NCI-H510A (cell line): ENCODE measurements at regions not wholly inside any gene's neighbourhood (a gene's known extent, or its start where the extent isn't known, plus 50 kb on each side); places are given as distances from the start of the nearest gene placed in this dataset.

Experiments
- DNase-seq: peaks from one replicate; lab custom pipeline; 2025; lab: John Stamatoyannopoulos, UW

DNA sequence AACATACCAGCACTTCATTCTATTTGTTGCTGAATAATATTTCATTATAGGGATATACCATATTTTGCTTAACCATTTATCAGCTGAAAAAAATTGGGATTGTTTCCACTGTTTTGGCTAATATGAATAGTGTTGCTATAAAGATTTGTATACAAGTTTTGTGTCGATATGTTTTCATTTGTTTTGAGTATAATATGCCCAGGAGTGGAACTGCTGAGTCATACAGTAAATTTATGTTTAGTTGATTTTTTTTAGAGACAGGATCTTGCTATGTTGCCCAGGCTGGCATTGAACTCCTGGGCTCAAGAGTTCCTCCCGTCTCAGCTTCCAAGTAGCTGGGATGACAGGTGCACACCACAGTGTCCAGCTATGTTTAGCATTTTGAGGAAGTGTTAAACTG, 131.5 kb upstream of the TMCC3 start:
- DNase-seq = no peak

DNA sequence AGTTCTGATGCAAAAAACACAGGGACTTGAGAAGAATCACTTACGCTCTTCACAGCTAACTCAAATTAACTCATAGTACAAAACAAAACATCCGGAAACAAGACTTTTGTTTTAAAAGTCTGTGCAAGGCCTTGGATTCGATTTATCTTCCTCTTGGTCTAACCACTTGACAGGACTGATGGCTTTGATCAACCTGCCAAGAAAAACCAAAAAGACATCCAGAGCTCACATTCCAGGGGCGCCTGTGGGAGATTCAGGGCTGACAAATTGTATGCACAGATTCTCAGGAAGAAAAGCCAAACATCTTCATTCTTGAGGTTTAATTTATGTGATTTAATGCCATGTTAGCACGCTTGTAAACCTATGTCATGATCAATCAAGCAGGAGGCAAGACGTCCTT, 129.1 kb upstream of the TMCC3 start:
- no peak for DNase-seq

DNA sequence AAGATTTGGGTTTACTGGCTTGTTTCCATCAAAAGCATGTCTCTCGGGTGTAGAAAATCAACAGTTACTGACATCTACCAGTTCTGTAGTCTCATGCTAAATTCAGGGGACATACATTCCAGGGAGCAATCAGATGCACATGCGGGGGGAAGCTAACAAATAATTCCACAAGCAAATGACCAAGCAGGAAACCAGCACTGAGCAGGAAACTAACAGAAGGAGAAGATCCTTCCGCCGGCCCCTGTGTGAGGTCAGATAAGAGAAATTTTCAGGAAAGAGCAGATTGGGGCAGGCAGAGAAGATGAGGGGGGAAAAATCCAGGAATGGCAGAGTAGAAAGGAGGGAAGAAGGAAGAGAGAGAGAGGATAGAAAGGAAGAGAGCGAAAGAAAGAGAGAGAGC, 127.6 kb upstream of the TMCC3 start:
- no peak for DNase-seq

DNA sequence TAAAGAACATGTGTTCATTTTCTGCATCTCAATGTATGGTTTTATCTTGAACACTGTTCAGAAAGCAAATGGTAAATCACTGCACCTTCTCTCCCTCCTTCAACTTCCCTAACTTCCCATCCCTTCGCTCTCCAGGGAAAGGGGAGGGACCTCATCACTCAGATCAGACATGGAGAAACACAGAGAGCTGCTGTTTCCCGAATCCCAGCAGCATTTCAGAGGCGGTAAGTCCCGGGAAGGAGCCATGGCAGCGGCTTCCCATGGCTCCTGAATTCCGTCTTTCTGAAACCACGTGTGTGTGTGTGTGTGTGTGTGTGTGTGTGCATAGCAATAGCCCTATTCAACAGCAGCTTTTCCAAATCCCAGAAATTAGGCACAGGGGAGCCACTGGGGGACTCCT, 125.4 kb upstream of the TMCC3 start:
- no peak for DNase-seq

DNA sequence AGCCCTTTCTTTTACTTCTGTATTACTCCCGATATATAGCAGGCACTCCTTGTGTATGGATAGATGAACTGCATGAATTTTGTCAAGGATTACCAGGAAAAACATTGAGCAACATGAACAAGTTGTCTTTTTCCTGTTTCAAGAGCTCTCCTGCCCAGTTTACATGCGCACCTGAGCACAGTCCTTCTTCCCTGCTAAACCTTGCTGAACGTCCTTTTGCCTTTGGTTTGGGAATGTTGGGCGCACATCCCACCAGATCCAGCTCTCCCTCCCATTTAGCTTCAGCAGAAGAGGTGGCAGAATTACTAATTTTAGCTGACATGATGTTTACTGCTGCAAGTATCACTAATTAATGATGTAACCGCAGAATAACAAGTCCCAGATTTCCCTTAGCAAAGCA, 121.4 kb upstream of the TMCC3 start:
- DNase-seq = no peak

DNA sequence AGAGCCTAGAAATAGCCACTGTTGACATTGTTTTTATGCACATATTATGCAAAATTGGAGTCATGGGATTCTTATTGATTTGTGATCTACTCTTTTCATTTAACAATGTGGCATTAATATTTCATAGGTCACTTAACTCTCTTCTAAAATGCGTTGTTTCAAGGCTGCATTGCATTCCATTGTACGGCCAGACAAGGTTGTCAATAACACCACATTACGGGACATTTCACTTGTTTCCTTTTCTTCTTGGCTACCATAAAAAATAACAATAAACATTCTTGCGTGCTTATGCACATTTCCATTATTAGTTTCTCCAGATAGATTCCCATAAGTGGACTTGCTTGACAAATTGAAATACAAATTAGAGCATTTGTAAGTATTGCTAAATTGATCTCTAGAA, 120.8 kb upstream of the TMCC3 start:
- DNase-seq = no peak

DNA sequence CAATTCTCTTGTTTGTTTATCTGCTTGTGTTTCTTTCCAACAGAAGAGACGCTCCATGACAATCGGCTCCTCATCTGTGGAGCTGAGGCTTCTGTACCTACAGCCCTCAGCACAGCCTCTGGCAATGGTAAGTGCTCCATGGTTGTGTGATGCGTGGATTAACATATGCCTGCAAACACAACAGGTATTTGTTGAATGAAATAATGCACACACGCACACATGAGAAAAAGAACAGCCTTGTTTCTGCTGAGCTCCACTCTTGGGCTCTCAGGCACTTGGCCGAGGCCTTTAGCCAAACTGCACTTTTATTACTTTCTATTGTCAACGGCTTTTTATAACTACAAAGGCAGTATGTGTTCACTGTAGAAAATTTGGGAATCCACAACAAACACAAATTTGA, 120.4 kb upstream of the TMCC3 start:
- DNase-seq = no peak

DNA sequence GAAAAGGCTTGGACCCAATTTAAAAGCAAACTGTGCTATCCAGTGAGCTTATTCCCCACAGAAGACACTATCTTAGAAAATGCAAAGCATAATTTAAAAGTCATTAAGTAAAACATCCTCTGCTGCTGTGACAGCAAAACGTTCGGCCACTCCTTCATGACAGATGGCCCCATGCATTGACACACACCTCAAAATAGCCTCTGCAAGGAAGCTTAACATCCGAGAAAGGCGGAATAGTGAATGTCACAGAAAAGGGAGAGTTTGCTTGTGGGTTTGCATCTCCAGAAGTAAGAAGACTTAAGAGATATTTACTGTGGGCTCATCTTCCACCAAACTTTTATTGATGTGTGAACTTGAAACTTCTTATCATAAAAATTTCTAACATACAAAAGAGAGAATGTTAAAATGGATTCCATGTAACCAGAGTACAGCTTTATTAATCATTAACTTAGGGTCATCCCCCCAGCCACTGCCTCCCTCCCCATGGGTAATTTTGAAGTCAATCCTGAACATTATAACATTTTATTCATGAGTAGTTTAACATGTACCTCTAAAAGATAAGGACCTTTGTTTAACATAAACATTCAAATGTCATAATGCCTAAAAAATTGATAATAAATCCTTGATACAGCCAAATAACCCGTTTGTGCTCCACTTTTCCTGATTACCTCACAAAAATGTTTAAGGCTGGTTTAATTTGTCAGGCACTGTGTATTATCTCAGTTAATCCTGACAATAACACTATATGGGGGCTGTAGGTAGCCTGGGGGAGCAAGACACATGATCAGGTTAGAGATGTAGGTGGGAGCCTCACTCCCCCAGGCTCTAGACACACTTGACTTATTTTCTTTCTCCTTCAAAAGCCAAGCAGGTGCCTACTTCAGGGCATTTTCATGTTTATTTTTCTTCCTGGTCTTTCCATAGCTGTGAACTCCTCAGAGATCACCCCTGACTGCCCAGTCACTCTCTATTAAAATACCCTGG, 119.7 kb upstream of the TMCC3 start:
- DNase-seq = no peak

DNA sequence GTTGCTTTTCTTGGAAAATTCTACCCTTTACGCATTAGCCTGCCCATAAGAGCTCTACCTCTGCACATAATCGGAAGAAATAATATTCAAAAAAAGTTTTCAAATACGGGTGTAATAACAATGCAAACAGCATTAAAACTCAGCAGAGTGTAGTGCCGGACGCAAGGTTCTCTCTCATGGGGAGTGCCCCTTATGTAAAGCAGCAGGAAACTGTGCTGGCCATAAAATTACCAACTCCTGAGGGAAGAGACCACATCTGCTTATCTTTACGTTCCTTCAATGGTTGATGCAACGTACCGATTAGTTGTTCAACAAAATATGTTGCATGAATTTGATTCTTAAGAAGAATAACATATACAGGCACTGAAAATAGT, 118.7 kb upstream of the TMCC3 start:
- DNase-seq = no peak

DNA sequence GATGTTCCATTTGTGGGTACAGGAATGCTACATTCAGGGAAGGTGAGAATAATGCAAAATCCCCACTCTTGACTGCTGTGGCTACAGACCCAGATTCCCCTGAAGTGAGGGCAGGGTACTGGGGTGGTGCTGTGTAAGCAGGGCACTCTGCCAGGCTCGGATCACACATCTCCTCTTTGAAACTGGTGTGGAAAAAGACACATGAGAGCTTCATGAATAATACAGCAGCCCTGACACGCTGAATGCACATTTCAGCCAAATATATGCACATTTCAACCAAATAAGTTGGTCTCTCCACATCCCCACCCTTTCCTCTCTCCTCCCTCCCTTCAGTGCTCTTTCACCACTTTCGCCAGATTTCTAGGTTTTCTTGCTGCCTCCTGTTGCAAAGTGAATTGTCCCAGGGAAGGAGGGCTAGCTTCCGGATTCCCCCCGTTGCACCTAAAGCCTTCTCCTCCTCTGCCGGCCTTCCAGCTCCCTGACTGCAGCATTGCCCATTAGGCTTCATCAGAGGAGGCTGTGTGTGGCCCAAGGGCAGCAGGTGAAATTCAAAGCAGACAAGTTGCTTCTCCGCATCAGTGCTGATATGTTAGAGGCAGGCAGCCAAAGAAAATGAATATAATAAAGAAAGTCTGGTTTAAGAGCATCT, 118.2 kb upstream of the TMCC3 start:
- DNase-seq = no peak

DNA sequence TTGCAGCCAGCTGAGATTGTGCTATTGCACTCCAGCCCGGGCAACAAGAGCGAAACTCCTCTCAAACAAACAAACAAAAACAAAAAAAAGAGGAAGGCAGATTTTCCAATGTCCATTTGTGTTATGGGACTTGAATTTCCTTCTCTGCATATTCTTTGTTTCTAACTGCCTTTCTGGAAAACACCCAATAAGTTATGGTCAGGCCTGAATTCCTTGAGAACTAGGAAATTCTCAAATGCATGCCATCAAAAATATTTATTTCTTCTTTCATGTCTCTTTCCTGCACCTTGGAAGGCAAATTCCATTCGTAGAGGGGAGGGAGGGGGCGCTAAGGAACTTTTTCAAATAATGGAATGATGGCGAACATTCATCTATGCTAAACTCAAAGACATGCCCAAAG, 117.6 kb upstream of the TMCC3 start:
- DNase-seq = no peak

DNA sequence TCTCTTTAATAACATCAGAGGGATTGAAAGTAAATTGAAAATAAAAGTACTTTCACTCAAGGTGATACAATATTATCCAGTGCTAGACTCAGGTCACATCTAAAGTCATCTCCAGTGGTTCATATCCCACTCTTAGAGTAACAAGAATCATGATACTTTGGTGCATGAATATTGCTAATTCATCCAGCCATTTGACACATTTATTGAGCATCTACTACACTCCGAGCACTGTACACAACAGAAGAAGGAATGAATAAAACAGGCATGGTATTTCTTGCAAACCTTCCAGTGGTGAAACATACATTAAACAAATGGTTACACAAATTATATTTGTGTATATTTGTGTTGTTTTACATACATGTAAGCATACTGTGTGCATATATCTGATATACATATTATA, 116.0 kb upstream of the TMCC3 start:
- DNase-seq = no peak

DNA sequence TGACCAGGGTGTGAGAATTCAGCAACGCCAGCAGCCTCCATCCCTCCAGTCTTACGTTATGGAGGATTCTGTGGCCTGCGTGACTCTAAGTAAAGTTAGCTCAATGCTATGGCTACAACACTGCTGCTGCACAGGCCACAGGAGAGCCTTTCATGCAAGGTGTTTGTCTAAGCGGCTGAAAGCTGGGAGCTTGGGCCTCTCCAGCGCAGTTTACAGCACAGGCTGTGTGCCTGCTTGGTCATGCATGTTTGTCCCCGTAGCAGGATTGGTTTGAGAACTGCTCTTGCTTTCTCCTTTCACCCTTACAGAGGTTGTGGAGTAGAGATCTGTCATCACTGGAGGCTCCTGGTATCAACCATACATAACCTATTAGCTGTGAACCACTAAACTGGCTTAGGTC, 113.1 kb upstream of the TMCC3 start:
- DNase-seq = no peak

DNA sequence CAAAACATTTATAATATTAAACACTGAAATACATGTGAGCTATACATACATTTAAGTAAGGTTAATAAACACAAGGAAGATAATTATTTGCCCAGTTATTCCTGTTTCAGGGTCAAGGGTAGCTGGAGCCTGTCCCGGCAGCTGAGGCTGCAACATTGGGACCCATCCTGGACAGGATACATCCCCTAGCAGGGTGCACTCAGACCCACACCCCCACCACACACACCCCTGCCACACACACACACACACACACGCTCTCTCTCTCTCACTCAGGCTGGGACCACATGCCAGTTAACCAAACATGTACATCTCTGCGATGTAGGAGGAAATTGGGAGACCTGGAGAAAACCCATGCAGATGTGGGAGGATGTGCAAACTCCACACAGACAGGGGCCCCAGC, 112.6 kb upstream of the TMCC3 start:
- DNase-seq = no peak

DNA sequence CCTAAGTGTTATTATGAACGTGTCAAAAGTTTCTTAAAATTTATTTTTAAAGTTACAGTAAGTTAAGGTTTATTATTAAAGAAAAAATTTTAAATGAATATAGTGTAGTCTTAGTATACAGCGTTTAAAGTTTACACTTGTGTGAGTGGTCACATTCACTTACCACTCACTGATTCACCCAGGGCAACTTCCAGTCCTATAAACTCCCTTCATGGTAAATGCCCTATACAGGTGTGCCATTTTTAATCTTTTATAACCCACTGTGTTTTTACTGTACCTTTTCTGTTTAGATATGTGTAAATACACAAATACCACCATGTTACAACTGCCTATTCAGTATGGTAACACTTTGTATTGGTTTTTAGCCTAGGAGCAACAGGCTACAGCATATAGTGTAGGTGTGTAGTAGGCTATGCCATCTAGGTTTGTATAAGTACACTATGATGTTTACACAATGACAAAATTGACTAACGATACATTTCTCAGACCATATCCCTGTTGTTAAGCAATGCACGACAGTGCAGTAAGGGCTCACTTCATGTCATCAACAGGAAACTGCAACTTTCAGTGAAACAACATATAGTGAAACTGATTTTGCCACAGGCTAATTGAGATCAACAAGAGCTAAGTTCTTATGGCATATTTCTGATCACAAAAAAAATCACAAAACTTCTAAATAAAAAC, 112.0 kb upstream of the TMCC3 start:
- no peak for DNase-seq

DNA sequence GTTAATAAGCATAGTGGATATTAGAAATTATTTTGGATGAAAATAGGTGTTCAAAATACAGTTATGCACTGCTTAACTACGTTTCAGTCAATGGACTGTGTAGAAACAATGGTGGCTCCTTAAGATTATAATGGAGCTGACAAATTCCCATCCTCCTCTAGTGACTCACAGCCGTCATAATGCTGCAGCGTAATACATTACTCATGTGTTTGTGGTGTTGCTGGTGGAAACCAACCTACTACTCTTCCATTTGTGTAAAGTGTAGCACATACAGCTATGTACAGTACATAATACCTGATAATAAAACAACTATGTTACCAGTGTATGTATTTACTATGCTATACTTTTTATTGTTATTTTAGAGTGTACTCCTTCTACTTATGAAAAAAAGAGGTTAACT, 111.2 kb upstream of the TMCC3 start:
- no peak for DNase-seq

DNA sequence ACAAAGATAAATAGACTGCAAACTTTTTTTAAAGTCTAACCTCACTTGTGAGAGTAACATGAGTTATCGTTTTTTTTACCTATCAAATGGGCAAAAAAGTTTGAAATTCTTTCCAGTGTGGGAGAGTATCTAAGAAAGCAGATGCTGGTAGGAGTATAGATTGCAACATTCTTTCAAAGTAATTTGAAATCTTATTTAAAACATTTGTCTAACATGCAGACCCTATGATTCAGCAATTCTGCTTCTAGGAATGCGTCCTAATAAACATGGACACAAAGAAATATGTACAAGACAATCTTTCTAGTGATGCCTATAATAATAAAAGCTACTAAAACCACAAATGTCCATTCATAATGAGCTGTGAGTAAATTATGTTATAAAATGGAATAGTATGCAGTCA, 110.4 kb upstream of the TMCC3 start:
- no peak for DNase-seq

DNA sequence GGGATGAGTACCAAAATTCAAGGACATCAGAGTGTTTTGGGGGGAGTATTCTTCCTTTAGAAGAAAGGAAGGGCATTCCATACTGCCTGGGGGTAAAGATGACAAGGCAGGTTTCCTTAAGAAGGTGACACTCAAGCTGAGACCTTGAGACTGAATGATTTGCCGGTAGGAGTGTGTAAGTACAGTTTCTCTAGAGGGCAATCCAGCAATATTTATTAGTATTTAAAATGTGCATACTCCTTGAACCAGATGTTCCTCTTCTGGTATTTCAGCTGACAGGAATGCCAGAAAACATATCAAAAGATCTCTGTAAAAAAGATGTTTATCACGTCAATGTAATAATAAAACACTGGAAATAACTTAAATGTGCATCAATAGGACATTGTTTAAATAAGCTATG, 106.4 kb upstream of the TMCC3 start:
- DNase-seq = no peak

DNA sequence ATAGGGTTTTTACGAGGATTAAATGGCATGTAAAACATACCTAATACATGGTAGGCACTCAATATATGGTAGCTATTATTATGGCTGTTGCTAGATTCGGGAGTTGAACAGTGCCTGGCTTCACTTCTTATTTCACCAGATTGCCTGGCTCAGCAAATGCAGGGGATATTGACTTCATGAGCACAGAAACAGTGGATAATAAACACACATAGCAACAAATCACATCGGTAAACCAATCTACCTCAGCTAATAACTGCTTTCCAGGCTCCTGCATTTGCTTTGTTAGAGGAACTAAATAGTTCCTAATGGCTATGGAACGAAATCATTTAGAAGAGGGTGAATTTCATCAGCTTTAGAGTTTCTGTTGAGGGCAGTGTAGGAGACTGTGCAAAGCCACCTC, 105.2 kb upstream of the TMCC3 start:
- DNase-seq = no peak

DNA sequence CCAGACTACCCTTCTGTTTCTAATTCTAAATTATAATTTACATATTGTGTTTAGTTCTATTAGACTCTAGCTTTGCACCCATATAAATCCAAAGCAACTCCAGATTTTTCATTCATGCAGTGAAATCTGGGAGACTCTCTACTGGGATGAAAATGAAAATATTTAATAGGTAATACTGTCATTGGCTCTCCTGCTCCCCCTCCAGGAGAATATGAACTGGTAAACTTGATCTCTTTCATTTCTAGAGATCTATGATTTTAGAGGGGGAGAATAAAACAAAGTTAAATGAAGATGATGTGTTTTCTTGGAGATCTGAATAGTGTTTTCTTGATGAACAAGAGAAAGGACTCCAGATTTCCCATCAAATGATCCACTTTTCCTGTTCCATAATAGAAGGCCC, 104.3 kb upstream of the TMCC3 start:
- no peak for DNase-seq

DNA sequence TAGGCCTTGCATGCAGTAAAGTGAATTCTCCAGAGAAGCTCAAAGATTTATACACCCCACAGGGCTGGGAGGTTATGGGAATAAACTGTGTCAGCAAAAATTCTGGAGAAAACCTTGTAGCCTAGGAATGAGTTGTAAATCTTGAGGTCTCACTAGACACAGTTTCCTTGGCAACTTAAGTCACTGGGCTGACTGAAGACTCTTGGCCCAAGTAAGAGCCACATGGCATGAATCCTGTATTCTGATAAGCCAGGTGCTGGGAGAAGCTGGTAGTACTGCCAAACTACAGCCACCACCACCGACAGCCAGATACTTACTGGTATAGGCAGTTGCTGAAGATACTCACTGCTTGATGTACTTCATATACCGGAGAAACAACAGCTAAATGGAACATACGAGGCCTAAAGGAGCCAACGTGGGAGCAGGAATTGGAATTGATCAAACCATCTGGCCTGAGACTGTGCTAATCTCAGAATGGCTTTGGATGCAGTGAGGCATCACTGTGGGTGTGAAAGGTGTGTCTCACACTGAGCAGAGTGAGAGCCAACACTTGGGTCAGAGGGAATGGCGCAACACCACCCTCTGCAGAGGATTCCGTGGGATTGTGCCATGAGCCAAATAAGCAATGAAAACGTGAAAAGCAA, 102.8 kb upstream of the TMCC3 start:
- DNase-seq = no peak

DNA sequence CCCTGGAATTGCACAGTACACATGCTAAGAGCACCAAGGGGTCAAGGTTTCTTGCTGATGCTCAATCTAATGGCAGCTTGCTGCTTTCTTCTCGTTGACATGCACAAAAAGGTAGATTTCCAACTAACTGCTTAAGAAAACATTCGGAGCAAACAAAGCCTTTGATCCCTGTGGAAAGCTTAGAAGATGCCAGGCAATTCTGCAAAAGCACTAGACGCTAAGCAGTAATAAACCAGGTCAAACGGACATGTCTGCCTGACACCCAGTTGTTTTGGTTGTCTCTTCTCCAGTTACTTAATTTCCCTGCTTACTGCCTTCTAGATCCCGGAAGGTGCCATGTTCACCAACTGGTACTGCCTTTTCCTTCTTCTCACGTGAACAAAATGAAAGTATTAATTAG, 100.5 kb upstream of the TMCC3 start:
- no peak for DNase-seq

DNA sequence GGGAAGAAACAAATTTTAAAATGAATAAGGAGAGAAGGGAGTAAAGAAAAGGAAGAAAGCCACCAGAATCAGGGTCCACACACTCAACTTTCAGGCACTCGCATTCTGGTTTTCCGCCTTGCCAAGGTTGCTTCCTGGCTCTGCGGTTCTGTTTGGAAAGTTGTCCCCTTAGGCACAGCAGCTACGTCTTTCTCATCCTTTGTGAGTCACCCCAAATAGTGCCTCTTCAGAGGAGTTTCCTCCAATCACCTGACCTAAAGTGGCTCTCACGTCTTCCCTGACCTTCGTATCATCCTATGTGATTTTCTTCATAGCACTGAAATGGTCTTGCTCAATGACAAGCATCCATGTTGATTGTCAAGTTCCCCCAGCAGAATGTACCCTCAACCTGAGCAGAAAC, 99.5 kb upstream of the TMCC3 start:
- DNase-seq = no peak
